WI38 (cell line): ENCODE measurements at regions not wholly inside any gene's neighbourhood (a gene's known extent, or its start where the extent isn't known, plus 50 kb on each side); places are given as distances from the start of the nearest gene placed in this dataset.
"Not testable (repeated sequence)": the region's sequence is repeated elsewhere in the genome, so short reads cannot be mapped to it uniquely, and the experiment has no call there.

ENCODE experiments used
- H3K4me3 ChIP-seq: 2 replicates; pipeline ENCODE4 v1.5.1; 2011; ENCODE audit warnings: low read depth, mild to moderate bottlenecking, control low read depth, low read length
- TF ChIP-seq, protein P1 (sequence below): IDR thresholded peaks from 2 replicates; pipeline ENCODE4 v1.5.1; 2012; ENCODE audit warnings: low read depth, mild to moderate bottlenecking, control low read depth, low read length

DNA sequence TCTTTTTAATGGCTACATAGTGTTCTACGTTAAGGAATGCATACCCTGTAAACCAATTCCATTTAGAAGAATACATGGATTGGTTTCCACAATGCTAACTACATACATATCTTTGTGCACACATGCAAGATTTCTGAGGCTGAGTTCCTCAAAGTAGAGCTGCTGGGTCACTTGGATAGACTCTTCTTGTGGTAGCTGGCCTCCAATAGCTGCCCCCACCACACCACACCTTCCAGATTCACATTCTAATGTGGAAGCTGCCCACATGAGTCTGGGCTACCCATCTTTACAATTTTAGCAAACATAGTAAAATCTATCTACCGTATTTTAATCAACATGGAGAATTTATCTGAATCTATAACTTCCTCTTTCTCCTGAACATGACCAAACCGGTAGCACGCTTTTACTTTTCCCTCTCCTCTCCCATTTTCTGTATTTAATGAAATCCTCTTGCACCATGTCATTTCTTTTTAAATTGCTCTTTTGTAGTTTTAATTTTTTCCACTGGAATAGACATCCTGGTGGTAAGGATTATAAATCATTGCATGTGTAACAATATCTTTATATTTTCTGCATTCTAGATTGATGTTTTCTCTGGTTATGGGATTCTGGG is 74.7 kb upstream of the CITED2 start:
- no peak overlapping the region for H3K4me3 ChIP-seq
- TF ChIP-seq, protein P1, sequence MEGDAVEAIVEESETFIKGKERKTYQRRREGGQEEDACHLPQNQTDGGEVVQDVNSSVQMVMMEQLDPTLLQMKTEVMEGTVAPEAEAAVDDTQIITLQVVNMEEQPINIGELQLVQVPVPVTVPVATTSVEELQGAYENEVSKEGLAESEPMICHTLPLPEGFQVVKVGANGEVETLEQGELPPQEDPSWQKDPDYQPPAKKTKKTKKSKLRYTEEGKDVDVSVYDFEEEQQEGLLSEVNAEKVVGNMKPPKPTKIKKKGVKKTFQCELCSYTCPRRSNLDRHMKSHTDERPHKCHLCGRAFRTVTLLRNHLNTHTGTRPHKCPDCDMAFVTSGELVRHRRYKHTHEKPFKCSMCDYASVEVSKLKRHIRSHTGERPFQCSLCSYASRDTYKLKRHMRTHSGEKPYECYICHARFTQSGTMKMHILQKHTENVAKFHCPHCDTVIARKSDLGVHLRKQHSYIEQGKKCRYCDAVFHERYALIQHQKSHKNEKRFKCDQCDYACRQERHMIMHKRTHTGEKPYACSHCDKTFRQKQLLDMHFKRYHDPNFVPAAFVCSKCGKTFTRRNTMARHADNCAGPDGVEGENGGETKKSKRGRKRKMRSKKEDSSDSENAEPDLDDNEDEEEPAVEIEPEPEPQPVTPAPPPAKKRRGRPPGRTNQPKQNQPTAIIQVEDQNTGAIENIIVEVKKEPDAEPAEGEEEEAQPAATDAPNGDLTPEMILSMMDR: no peak

DNA sequence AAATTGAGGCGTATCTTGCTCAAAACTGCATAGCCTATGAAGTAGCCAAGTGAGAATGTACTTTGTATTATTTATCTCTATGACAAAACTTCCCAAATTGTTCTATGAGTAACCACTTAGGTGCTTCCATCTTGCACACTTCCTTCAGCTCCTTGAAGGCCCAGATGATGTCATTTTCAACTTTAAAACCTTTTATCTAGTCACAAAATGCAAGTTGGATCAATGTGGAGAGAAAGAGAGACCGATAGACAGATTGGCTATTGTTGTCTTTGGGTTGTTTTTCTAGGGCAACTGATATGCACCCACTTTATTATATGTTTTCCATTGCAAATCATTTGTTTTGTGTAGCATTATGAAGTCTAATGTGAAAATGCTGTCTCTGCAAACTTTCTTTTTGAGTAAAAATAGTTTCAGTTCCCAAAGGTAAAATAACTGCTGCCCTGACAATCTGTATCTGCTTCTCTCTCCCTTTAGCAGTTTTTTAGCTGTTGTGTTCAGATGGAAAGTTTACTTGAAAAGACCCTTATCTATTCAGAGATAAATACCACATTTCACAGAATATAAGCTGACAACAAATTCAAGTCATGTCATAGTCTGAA is 73.7 kb upstream of the CITED2 start:
- no peak overlapping the region for H3K4me3 ChIP-seq
- TF ChIP-seq, protein P1: no peak

DNA sequence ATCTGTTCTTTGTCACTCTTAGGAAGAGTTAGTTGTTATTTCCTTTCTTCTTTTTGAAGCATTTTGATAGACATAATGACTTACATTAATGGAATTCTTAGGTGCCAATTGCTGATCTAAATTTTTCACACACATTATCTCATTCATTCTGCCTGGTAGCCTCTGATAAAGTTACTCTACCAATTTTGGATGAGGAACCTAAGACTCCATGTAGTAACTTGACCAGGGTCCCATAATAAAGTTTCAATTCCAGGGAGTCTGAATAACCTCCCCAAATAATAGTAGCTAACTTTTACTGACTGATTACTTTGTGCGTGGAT is 73.2 kb upstream of the CITED2 start:
- TF ChIP-seq, protein P1: no peak
- H3K4me3 ChIP-seq: no peak overlapping the region

DNA sequence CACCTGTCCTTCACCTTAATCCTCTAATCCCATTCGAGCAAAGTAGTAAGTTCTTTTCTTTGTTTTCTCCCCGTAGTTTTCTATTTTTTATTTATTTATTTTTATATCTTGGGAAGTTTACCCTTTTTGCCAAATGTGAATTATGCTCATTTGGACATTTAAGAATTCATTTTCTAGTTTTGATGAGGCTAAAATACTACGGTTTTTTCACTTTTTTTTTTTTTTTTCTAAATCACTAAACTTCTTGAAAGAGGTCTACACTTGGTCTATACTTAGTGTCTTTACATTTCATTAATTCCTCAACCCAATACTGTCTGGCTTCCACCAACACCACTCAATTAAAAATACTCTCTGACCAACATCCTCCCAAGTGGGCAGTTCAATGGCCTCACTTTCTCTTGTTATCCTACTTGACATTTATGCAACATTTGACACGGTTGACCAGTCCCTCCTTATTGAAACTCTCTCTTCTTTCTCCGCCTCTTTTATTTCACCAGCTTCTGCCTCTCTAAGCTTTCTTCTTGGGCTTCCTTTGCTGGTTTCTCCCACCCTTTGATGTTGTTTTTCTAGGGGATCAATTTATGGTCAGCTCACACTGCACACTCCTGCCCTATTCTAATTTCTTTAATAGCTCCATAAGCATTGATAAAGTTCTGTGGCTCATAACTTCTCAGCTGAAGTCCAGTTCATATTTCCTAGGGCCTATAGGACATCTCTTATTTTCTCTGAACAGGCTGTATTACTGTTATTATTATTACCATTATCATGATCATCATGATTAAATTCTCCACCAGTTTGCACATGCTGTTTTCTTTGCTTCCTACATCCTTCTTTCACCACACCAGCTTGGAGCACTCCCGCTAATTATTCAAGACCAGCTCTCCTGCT is 72.6 kb upstream of the CITED2 start:
- no peak overlapping the region for H3K4me3 ChIP-seq
- TF ChIP-seq, protein P1: no peak

DNA sequence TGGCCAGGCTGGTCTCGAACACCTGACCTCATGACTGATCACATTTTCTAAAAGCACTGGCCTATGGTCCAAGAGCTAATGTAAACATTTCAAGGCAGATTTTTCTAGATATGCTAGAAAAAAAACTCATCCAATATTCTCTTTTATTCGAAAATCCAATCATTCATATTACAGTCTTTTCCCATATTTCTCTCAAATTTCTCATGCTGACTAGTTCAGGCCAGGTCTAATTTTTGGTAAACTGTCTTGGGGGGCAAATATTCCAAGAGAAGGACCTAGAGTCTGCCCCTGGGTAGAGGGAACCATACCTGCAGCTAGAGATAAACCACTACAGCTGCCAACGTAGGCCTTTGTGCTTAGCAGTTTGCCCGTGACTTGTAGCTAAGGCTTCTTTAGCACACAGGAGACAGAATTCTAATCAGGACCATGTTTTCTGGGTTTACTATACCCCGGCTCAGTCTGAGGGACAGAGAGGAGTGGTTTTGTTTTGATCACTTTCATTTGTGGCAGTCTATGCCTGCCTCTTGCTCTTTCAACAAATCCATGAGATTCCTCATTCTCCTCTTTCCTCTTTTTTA is 71.8 kb upstream of the CITED2 start:
- no peak overlapping the region for H3K4me3 ChIP-seq
- TF ChIP-seq, protein P1: no peak

DNA sequence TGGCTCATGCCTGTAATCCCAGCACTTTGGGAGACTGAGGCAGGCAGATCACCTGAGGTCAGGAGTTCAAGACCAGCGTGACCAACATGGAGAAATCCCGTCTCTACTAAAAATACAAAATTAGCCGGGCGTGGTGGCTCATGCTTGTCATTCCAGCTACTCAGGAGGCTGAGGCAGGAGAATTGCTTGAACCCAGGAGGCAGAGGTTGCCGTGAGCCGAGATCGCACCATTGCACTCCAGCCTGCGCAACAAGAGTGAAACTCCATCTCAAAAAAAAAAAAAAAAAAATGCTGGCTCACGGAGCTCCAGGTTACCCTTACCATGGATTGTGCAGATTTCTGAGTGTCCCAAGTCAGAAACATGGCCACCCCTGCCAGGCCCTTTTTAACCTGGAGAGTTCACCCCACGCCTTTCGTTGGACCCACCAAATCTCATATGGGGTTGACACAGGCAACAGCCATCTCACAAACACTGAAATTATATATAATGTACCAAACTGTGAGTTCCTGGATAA is 69.9 kb upstream of the CITED2 start:
- H3K4me3 ChIP-seq: not testable (repeated sequence)

DNA sequence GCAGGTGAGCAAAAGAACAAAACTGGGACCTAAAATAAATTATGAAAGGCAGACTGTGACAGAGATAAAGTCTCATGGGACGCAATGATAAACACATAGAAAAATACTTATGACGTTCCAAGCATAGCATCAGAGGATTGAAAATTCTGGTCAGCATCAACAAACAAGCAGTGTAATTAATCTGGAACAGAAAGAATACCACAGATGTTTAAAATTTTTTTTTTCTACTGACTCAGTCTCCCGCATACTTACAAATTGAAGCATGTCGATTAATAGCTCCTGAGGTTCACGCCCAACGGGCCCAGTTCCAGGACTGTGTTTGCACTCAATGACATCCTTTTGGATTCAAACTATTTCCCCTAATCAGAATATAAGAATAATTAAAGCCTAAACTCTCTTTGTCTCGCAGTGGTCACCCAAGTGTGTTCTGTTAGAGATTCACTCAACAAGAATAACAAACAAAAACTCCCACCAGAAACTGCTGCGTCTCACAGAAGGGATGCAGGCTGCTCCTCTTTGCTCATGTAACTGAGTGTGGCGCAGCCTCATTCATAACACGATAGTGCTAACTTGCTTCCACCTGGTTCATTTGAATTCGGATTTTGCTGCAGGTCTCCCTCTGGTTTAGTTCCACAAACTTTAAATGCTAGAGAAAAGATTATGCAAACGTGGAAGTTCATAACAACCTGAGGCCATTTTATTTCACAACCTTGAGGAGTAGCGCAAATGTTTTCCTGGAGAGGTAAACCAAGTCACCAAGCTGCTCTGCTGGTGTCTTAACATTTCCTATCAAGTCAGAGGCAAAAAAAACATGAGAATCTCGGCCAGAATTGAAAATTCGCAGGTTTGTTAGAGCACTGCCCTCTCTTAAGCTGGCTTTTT is 69.0 kb upstream of the CITED2 start:
- TF ChIP-seq, protein P1: no peak

More for the DNA sequence above, 69.0 kb upstream of the CITED2 start:
- no peak overlapping the region for H3K4me3 ChIP-seq
